IMR-90 (cell line): ENCODE measurements at regions not wholly inside any gene's neighbourhood (a gene's known extent, or its start where the extent isn't known, plus 50 kb on each side); places are given as distances from the start of the nearest gene placed in this dataset.

Experiments used
- ATAC-seq: fragments of 200-7000 bp; cut with Tn5 transposase; 2 replicates; pipeline ENCODE4 v1.9.1; 2020; ENCODE audit warnings: low read depth, mild to moderate bottlenecking, moderate library complexity
- BruUV-seq: library from RNA; stranded (reverse); fragments of 400-500 nt; replicated peaks from 2 replicates; lab custom pipeline; 2021; lab: Mats Ljungman, UMichigan
- CTCF ChIA-PET: fragments of 300-600 bp; formaldehyde crosslinking; extraction: SDS; loops from one replicate; lab custom pipeline; 2021; ENCODE audit warnings: antibody characterized with exemption; lab: Yijun Ruan, JAX
- POLR2A ChIA-PET: fragments of 300-600 bp; sonication (Branson Sonifier 250); formaldehyde crosslinking; loops from one replicate; lab custom pipeline; 2022; ENCODE audit warnings: antibody characterized with exemption; ENCODE audit not compliant: unreplicated experiment; lab: Charles Lee
- DNase-seq: peaks from one replicate; pipeline ENCODE4 v3.0.0; 2013
- H2AFZ ChIP-seq: replicated peaks from 2 replicates; pipeline ENCODE3; 2013; ENCODE audit warnings: low read length, mild to moderate bottlenecking; ENCODE audit not compliant: poor library complexity
- H2AK5ac ChIP-seq: 2 replicates; pipeline ENCODE4 v1.6.1; 2013; ENCODE audit warnings: low read depth, low read length, inconsistent platforms
- H2AK9ac ChIP-seq: replicated peaks from 2 replicates; pipeline ENCODE3; 2013; ENCODE audit warnings: mild to moderate bottlenecking, low read depth, low read length, moderate library complexity; ENCODE audit not compliant: poor library complexity
- H2BK120ac ChIP-seq: 2 replicates; pipeline ENCODE4 v1.6.1; 2013; ENCODE audit warnings: low read depth, low read length, inconsistent platforms
- H2BK15ac ChIP-seq: 3 replicates; pipeline ENCODE4 v1.6.1; 2013; ENCODE audit warnings: low read depth, low read length, inconsistent platforms
- H2BK20ac ChIP-seq: 2 replicates; pipeline ENCODE4 v1.6.1; 2013; ENCODE audit warnings: low read depth, mild to moderate bottlenecking, inconsistent platforms, low read length, moderate library complexity
- H2BK5ac ChIP-seq: 2 replicates; pipeline ENCODE4 v1.6.1; 2013; ENCODE audit warnings: mild to moderate bottlenecking, low read depth, low read length, inconsistent platforms; ENCODE audit not compliant: poor library complexity, severe bottlenecking
- H3K14ac ChIP-seq: replicated peaks from 2 replicates; pipeline ENCODE4 v1.6.1; 2013; ENCODE audit warnings: low read depth, low read length, inconsistent platforms
- H3K18ac ChIP-seq: 2 replicates; pipeline ENCODE4 v1.6.1; 2013; ENCODE audit warnings: low read depth, low read length, control low read depth
- H3K23ac ChIP-seq: 2 replicates; pipeline ENCODE4 v1.6.1; 2013; ENCODE audit warnings: low read depth, low read length, inconsistent platforms
- H3K27ac ChIP-seq: 2 replicates; pipeline ENCODE4 v1.5.1; 2013; ENCODE audit warnings: mild to moderate bottlenecking, control low read depth, low read length; ENCODE audit not compliant: insufficient read depth
- H3K27me3 ChIP-seq: 2 replicates; pipeline ENCODE4 v1.6.1; 2013; ENCODE audit warnings: low read length; ENCODE audit not compliant: control insufficient read depth, insufficient read depth
- H3K36me3 ChIP-seq: 2 replicates; pipeline ENCODE4 v1.6.1; 2013; ENCODE audit warnings: low read length, mixed read lengths; ENCODE audit not compliant: control insufficient read depth, insufficient read depth
- H3K4ac ChIP-seq: 2 replicates; pipeline ENCODE4 v1.6.1; 2013; ENCODE audit warnings: low read depth, low read length, inconsistent platforms
- H3K4me1 ChIP-seq: 2 replicates; pipeline ENCODE4 v1.6.1; 2013; ENCODE audit warnings: low read length, mixed read lengths; ENCODE audit not compliant: control insufficient read depth, insufficient read depth
- H3K4me2 ChIP-seq: 2 replicates; pipeline ENCODE4 v1.6.1; 2013; ENCODE audit warnings: low read depth, mild to moderate bottlenecking, control low read depth, low read length, moderate library complexity
- H3K4me3 ChIP-seq: 2 replicates; pipeline ENCODE4 v1.5.1; 2013; ENCODE audit warnings: low read depth, mild to moderate bottlenecking, control low read depth, low read length, moderate library complexity; ENCODE audit not compliant: insufficient read depth
- H3K56ac ChIP-seq: 2 replicates; pipeline ENCODE4 v1.6.1; 2013; ENCODE audit warnings: low read length, inconsistent platforms; ENCODE audit not compliant: insufficient read depth; ENCODE audit errors: extremely low read depth
- H3K79me1 ChIP-seq, 2 experiments: 2 replicates each; pipeline ENCODE4 v1.6.1; 2013; ENCODE audit warnings: low read length in 2 of 2, inconsistent platforms in 1 of 2, low read depth in 1 of 2
- H3K9ac ChIP-seq: 2 replicates; pipeline ENCODE4 v1.6.1; 2013; ENCODE audit warnings: low read depth, low read length, control low read depth
- H3K9me1 ChIP-seq: 2 replicates; pipeline ENCODE4 v1.6.1; 2013; ENCODE audit warnings: low read length, inconsistent platforms; ENCODE audit not compliant: insufficient read depth
- H3K9me3 ChIP-seq: 2 replicates; pipeline ENCODE4 v1.6.1; 2013; ENCODE audit warnings: low read length; ENCODE audit not compliant: control insufficient read depth, insufficient read depth
- H4K20me1 ChIP-seq: 2 replicates; pipeline ENCODE4 v1.6.1; 2013; ENCODE audit warnings: low read length, inconsistent platforms; ENCODE audit not compliant: insufficient read depth
- H4K5ac ChIP-seq: 2 replicates; pipeline ENCODE4 v1.6.1; 2013; ENCODE audit warnings: mild to moderate bottlenecking, low read depth, low read length, control low read depth
- H4K8ac ChIP-seq, 2 experiments: 2 replicates each; pipeline ENCODE4 v1.6.1; 2013; ENCODE audit warnings: low read depth in 2 of 2, low read length in 2 of 2, control low read depth in 1 of 2, inconsistent platforms in 1 of 2
- H4K91ac ChIP-seq: 2 replicates; pipeline ENCODE4 v1.6.1; 2013; ENCODE audit warnings: low read depth, low read length, inconsistent platforms; ENCODE audit not compliant: insufficient read depth
- WGBS, 2 experiments: methylation state at CpG; one replicate each; pipeline versions ENCODE4 v1.1.5 to v1.1.7; 2013; ENCODE audit warnings: missing lambda C conversion rate in 2 of 2; ENCODE audit not compliant: insufficient read length in 1 of 2; ENCODE audit errors: extremely low coverage in 2 of 2; 5-methylcytosine and 5-hydroxymethylcytosine counted together
- dilution Hi-C: fragments of 300-500 bp; cut with HindIII; formaldehyde crosslinking; loops from one replicate; pipeline ENCODE4 v1.14.3; 2018; ENCODE audit warnings: low sequenced_read_pairs; ENCODE audit not compliant: unreplicated experiment
- in situ Hi-C: fragments of 300-500 bp; cut with MboI; formaldehyde crosslinking; loops from 3 replicates; pipeline ENCODE4 v1.14.3; 2019; ENCODE audit warnings: low sequenced_read_pairs, inconsistent platforms, mixed read lengths
- intact Hi-C: fragments of 100-400 bp; cut with micrococcal nuclease; formaldehyde crosslinking; loops from 2 replicates; pipeline ENCODE4 v1.10.0; 2022
- TF ChIP-seq, protein P1 (sequence below): fragments of 150-350 bp; IDR thresholded peaks from 2 replicates; pipeline ENCODE4 v1.6.1; 2016; ENCODE audit warnings: low read depth, mild to moderate bottlenecking, low read length, moderate library complexity, borderline replicate concordance

DNA sequence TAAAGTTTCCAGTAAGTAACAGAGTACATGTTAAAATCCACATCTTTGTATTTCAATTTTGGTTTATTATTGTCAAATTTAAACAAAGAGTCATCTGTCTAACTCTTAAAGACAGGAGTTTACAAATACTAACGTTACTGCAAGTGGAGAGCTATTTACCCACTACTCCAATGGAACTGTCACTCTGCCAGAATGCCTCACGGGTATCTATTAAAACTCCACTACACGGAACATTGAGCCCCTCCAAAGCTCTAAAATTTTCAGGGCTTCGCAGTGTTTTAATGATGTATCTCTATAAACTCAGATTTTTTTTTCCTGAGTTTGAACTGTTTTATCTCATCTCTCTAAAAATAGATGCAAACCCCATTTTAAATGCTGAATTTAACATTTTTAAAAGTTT, 388.7 kb upstream of the SEMA3A start:
- Histone ChIP-seq H2BK15ac (no peak overlapping the region), H2AFZ (no peak overlapping the region), H3K27ac (no peak overlapping the region), H3K18ac (no peak overlapping the region), H3K4me2 (no peak overlapping the region), H3K79me1 (no peaks in the 10 kb centered on the region), H3K36me3 (no peaks in the 10 kb centered on the region), H2AK9ac (no peak overlapping the region), H4K5ac (no peak overlapping the region), H2BK120ac (no peak overlapping the region), H2BK5ac (no peak overlapping the region), H3K4ac (no peak overlapping the region), H3K23ac (no peak overlapping the region), H3K14ac (no peak overlapping the region), H3K9me1 (no peaks in the 10 kb centered on the region), H3K4me3 (no peak overlapping the region), H2BK20ac (no peak overlapping the region), H3K4me1 (no peaks in the 10 kb centered on the region), H4K91ac (no peak overlapping the region), H3K56ac (no peak overlapping the region), H4K8ac (no peak overlapping the region), H3K9me3 (no peaks in the 10 kb centered on the region), H4K20me1 (no peaks in the 10 kb centered on the region), H3K27me3 (no peaks in the 10 kb centered on the region), H3K9ac (no peak overlapping the region), H2AK5ac (no peak overlapping the region)
- in situ Hi-C loops (no loop called here), intact Hi-C loops (no loop called here), dilution Hi-C loops (no loop called here)
- no TSS peak for BruUV-seq
- DNase-seq (no peak), ATAC-seq (no peak)
- TF ChIP-seq, protein P1, sequence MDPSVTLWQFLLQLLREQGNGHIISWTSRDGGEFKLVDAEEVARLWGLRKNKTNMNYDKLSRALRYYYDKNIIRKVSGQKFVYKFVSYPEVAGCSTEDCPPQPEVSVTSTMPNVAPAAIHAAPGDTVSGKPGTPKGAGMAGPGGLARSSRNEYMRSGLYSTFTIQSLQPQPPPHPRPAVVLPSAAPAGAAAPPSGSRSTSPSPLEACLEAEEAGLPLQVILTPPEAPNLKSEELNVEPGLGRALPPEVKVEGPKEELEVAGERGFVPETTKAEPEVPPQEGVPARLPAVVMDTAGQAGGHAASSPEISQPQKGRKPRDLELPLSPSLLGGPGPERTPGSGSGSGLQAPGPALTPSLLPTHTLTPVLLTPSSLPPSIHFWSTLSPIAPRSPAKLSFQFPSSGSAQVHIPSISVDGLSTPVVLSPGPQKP: no peak
- POLR2A ChIA-PET: no interaction called here
- 92% methylated on average over 2 of the region's 4 CpGs; no CpG with 5 or more reads in 1 of the 2 experiments for WGBS, 2 experiments
- CTCF ChIA-PET: no interaction called here
